Hepatocyte (in vitro differentiated cells): ENCODE measurements at regions not wholly inside any gene's neighbourhood (a gene's known extent, or its start where the extent isn't known, plus 50 kb on each side); places are given as distances from the start of the nearest gene placed in this dataset.

Source experiments
- CTCF ChIP-seq: fragments of 200-600 bp; sonication (generic); IDR thresholded peaks from 2 replicates; pipeline ENCODE4 v1.5.1; 2016; ENCODE audit warnings: antibody characterized with exemption, mild to moderate bottlenecking; ENCODE audit not compliant: poor library complexity
- EZH2 ChIP-seq: fragments of 200-600 bp; sonication (generic); IDR thresholded peaks from 2 replicates; pipeline ENCODE4 v1.6.1; 2016; ENCODE audit warnings: antibody characterized with exemption, mild to moderate bottlenecking, borderline replicate concordance
- EZH2phosphoT487 ChIP-seq: fragments of 200-600 bp; sonication (generic); IDR thresholded peaks from one replicate; pipeline ENCODE4 v1.6.1; 2018; ENCODE audit warnings: antibody characterized with exemption, mild to moderate bottlenecking, low read depth, moderate library complexity; ENCODE audit not compliant: unreplicated experiment, severe bottlenecking

GRCh38 chr12:31215518-31216232, 110.3 kb downstream of the SINHCAF start:
- no peak for TF ChIP-seq CTCF
- no peak for TF ChIP-seq EZH2
- TF ChIP-seq EZH2phosphoT487 = no peak
